ENCODE measurements at regions not wholly inside any gene's neighbourhood (a gene's known extent, or its start where the extent isn't known, plus 50 kb on each side); places are given as distances from the start of the nearest gene placed in this dataset.

GRCh38 chr14:101273091-101273490 lies 288.2 kb upstream of the DIO3 start:
- TF ChIP-seq CTCF (IDR thresholded peaks at IDR 0.05; ENCODE audit: control extremely low read depth, extremely low read depth): no peak
- no peaks in the 10 kb centered on the region for H3K9me3 ChIP-seq (ENCODE audit: control insufficient read depth in 4 of 4, insufficient read depth in 3 of 4, low read length in 3 of 4)
- ATAC-seq (ENCODE audit: insufficient read depth, low FRiP score): no peak
- H3K36me3 ChIP-seq (ENCODE audit: control insufficient read depth in 4 of 4, insufficient read depth in 4 of 4, low read length in 4 of 4): no peaks in the 10 kb centered on the region
- H3K27me3 ChIP-seq (ENCODE audit: control insufficient read depth in 3 of 3, insufficient read depth in 3 of 3, low read length in 2 of 3): no peaks in the 10 kb centered on the region
- H3K27ac ChIP-seq (ENCODE audit: low read depth in 1 of 2, low read length in 1 of 2): no peak overlapping the region
- H3K4me1 ChIP-seq (ENCODE audit: control insufficient read depth in 5 of 5, insufficient read depth in 5 of 5, low read length in 5 of 5): no peaks in the 10 kb centered on the region
- H3K4me3 ChIP-seq: no peak overlapping the region
- DNase-seq: no peak
- H3K9ac ChIP-seq (ENCODE audit: insufficient read depth in 1 of 2, low read length in 2 of 2): no peak overlapping the region

GRCh38 chr14:101276309-101277091 lies 284.8 kb upstream of the DIO3 start:
- no peak overlapping the region for H3K4me3 ChIP-seq
- no peak for ATAC-seq (ENCODE audit: insufficient read depth, low FRiP score)

GRCh38 chr14:101282418-101282817 lies 278.9 kb upstream of the DIO3 start:
- peaks cover 0 to 5% (median 1%) of the 10 kb centered on the region in 4 donors for H3K9me3 ChIP-seq (ENCODE audit: control insufficient read depth in 4 of 4, insufficient read depth in 3 of 4, low read length in 3 of 4)
- peaks cover 0 to 8% (median 0%) of the 10 kb centered on the region in 5 donors for H3K4me1 ChIP-seq (ENCODE audit: control insufficient read depth in 5 of 5, insufficient read depth in 5 of 5, low read length in 5 of 5)
- no peak for DNase-seq
- no peak overlapping the region for H3K9ac ChIP-seq (ENCODE audit: insufficient read depth in 1 of 2, low read length in 2 of 2)
- H3K36me3 ChIP-seq (ENCODE audit: control insufficient read depth in 4 of 4, insufficient read depth in 4 of 4, low read length in 4 of 4): no peaks in the 10 kb centered on the region
- ATAC-seq (ENCODE audit: insufficient read depth, low FRiP score): no peak
- 80 to 87% methylated on average over 3 of the region's 3 CpGs for WGBS, 2 donors
- TF ChIP-seq CTCF (IDR thresholded peaks at IDR 0.05; ENCODE audit: control extremely low read depth, extremely low read depth): no peak
- no peaks in the 10 kb centered on the region for H3K27me3 ChIP-seq (ENCODE audit: control insufficient read depth in 3 of 3, insufficient read depth in 3 of 3, low read length in 2 of 3)
- H3K4me3 ChIP-seq: no peak overlapping the region
- H3K27ac ChIP-seq (ENCODE audit: low read depth in 1 of 2, low read length in 1 of 2): no peak overlapping the region

More at GRCh38 chr14:101276309-101277091, 284.8 kb upstream of the DIO3 start:
- no peak overlapping the region for H3K9ac ChIP-seq (ENCODE audit: insufficient read depth in 1 of 2, low read length in 2 of 2)
- no peaks in the 10 kb centered on the region for H3K4me1 ChIP-seq (ENCODE audit: control insufficient read depth in 5 of 5, insufficient read depth in 5 of 5, low read length in 5 of 5)
- no peak for TF ChIP-seq CTCF (IDR thresholded peaks at IDR 0.05; ENCODE audit: control extremely low read depth, extremely low read depth)
- DNase-seq: no peak
- H3K27ac ChIP-seq (ENCODE audit: low read depth in 1 of 2, low read length in 1 of 2): no peak overlapping the region
- no peaks in the 10 kb centered on the region for H3K9me3 ChIP-seq (ENCODE audit: control insufficient read depth in 4 of 4, insufficient read depth in 3 of 4, low read length in 3 of 4)
- H3K36me3 ChIP-seq (ENCODE audit: control insufficient read depth in 4 of 4, insufficient read depth in 4 of 4, low read length in 4 of 4): no peaks in the 10 kb centered on the region
- WGBS, 2 donors: 44 to 58% methylated on average over 4 of the region's 4 CpGs
- H3K27me3 ChIP-seq (ENCODE audit: control insufficient read depth in 3 of 3, insufficient read depth in 3 of 3, low read length in 2 of 3): no peaks in the 10 kb centered on the region
